Stomach (tissue), 8 donors: ENCODE measurements at regions not wholly inside any gene's neighbourhood (a gene's known extent, or its start where the extent isn't known, plus 50 kb on each side); places are given as distances from the start of the nearest gene placed in this dataset.

ENCODE experiments used
- DNase-seq, 2 donors: peaks; one replicate each; pipeline versions ENCODE4 v3.0.0 to v3.0.0-alpha.2; 2013 to 2019
- H3K27ac ChIP-seq, 5 donors: fragments of 200-600 bp in 4 of 5; sonication (generic) in 4 of 5; one replicate each; pipeline ENCODE4 v1.5.1; 2013 to 2019; ENCODE audit warnings: mild to moderate bottlenecking in 1 of 5, moderate library complexity in 1 of 5
- H3K27me3 ChIP-seq, 3 donors: fragments of 200-600 bp; sonication (generic); one replicate each; pipeline ENCODE4 v1.5.1; 2017 to 2019; ENCODE audit warnings: mixed run types in 1 of 3
- H3K36me3 ChIP-seq, 4 donors: fragments of 200-600 bp; sonication (generic); 1 replicate in 3 of 4; 2 replicates in 1 of 4; pipeline ENCODE4 v1.5.1; 2016 to 2019
- H3K4me1 ChIP-seq, 4 donors: fragments of 200-600 bp; sonication (generic); one replicate each; pipeline ENCODE4 v1.5.1; 2016 to 2019
- H3K4me3 ChIP-seq, 4 donors: fragments of 200-600 bp; sonication (generic) in 3 of 4; one replicate each; pipeline ENCODE4 v1.5.1; 2016 to 2019; ENCODE audit warnings: mild to moderate bottlenecking in 1 of 4
- H3K9me3 ChIP-seq, 4 donors: fragments of 200-600 bp; sonication (generic); one replicate each; pipeline ENCODE4 v1.5.1; 2016 to 2019
- CTCF ChIP-seq, 7 experiments: fragments of 450-650 bp in 4 of 7; fragments of 200-600 bp in 3 of 7; sonication (generic) in 3 of 7; IDR thresholded peaks; one replicate each; pipeline ENCODE4 v1.5.1; 2016 to 2019; ENCODE audit warnings: antibody characterized with exemption in 7 of 7, control low read depth in 2 of 7, mild to moderate bottlenecking in 1 of 7
- EP300 ChIP-seq: sonication (generic); formaldehyde crosslinking; IDR thresholded peaks from one replicate; pipeline ENCODE4 v1.6.1; 2017; ENCODE audit warnings: antibody characterized with exemption
- POLR2A ChIP-seq, 4 donors: fragments of 450-650 bp; IDR thresholded peaks; one replicate each; pipeline ENCODE4 v1.6.1; 2016; ENCODE audit warnings: antibody characterized with exemption in 4 of 4, control low read depth in 2 of 4, mild to moderate bottlenecking in 1 of 4, moderate library complexity in 1 of 4
- POLR2AphosphoS5 ChIP-seq, 3 donors: sonication (generic); formaldehyde crosslinking; IDR thresholded peaks; one replicate each; pipeline ENCODE4 v1.6.1; 2016; ENCODE audit warnings: antibody characterized with exemption in 3 of 3
- WGBS, 5 donors: extraction: QIAGEN DNeasy Blood & Tissue Kit in 3 of 5; methylation state at CpG; one replicate each; pipeline versions ENCODE4 v1.1.5 to v1.1.7; 2013 to 2018; 5-methylcytosine and 5-hydroxymethylcytosine counted together
- intact Hi-C: fragments of 100-400 bp; cut with DNase I; formaldehyde crosslinking; loops from one replicate; pipeline ENCODE4 v1.15.1; 2023; ENCODE audit warnings: low total_unique reads
- donor health status: healthy with polysubstance abuse.
- donor health status: Bipolar disorder and iron deficiency.
- donor health status: healthy.

GRCh38 chr15:45776772-45777171 lies 141.9 kb downstream of the SQOR start:
- intact Hi-C loops = no loop called here
- Histone ChIP-seq H3K27me3 (peaks cover 0 to 5% (median 0%) of the 10 kb centered on the region in 3 donors), H3K4me1 (no peaks in the 10 kb centered on the region), H3K27ac (no peak overlapping the region), H3K36me3 (no peaks in the 10 kb centered on the region), H3K9me3 (no peaks in the 10 kb centered on the region), H3K4me3 (no peak overlapping the region)
- WGBS, 5 donors = 63 to 68% (median 66%) methylated on average over 4 of the region's 4 CpGs
- no peak for TF ChIP-seq EP300
- no peak for TF ChIP-seq POLR2A (IDR thresholded peaks at IDR 0.05)
- TF ChIP-seq POLR2AphosphoS5 (IDR thresholded peaks at IDR 0.05) = no peak
- TF ChIP-seq CTCF (IDR thresholded peaks at IDR 0.05) = no peak
- DNase-seq = no peak

DNA sequence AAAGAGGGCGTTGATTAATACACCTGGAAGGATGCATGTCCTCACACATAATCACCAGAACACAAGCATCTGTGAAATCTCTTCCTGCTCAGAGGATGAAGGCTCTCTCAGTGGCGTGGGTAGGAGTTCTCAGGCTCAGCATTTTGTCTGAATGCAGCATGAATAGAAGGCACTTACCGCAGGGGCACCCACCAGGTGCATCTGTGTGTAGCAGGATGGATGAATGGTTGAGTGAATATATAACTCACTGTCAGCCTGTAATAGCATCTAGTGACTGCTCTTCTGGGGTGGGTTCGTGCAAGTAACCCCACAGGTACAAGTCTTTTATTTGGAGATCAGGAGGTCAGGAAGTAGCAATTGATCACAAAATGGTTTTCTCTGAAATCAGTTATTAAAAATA lies 143.0 kb downstream of the SQOR start:
- Histone ChIP-seq H3K9me3 (no peaks in the 10 kb centered on the region), H3K4me3 (no peak overlapping the region), H3K36me3 (no peaks in the 10 kb centered on the region), H3K27ac (no peak overlapping the region), H3K27me3 (peaks cover 0 to 14% (median 0%) of the 10 kb centered on the region in 3 donors), H3K4me1 (no peaks in the 10 kb centered on the region)
- intact Hi-C loops = no loop called here
- TF ChIP-seq CTCF (IDR thresholded peaks at IDR 0.05) (no peak), POLR2A (IDR thresholded peaks at IDR 0.05) (no peak), EP300 (no peak), POLR2AphosphoS5 (IDR thresholded peaks at IDR 0.05) (no peak)
- DNase-seq = no peak
- WGBS, 5 donors = 59 to 73% (median 66%) methylated on average over 4 of the region's 4 CpGs

- Histone ChIP-seq H3K4me3 (no peak overlapping the region), H3K4me1 (no peaks in the 10 kb centered on the region), H3K36me3 (no peaks in the 10 kb centered on the region), H3K27me3 (peaks cover 0 to 14% (median 0%) of the 10 kb centered on the region in 3 donors), H3K9me3 (no peaks in the 10 kb centered on the region), H3K27ac (no peak overlapping the region)
- WGBS, 5 donors = 61 to 73% (median 66%) methylated on average over 2 of the region's 2 CpGs
- no peak for DNase-seq
- TF ChIP-seq POLR2A (IDR thresholded peaks at IDR 0.05) (no peak), POLR2AphosphoS5 (IDR thresholded peaks at IDR 0.05) (no peak), EP300 (no peak), CTCF (IDR thresholded peaks at IDR 0.05) (no peak)
- intact Hi-C loops = no loop called here
Measured at GRCh38 chr15:45780352-45780751, 145.5 kb downstream of the SQOR start.

- 42 to 91% (median 77%) methylated on average over 2 of the region's 2 CpGs for WGBS, 5 donors
- TF ChIP-seq CTCF (IDR thresholded peaks at IDR 0.05) (no peak), EP300 (no peak), POLR2A (IDR thresholded peaks at IDR 0.05) (no peak), POLR2AphosphoS5 (IDR thresholded peaks at IDR 0.05) (no peak)
- Histone ChIP-seq H3K36me3 (no peaks in the 10 kb centered on the region), H3K27me3 (peaks cover 0 to 14% (median 0%) of the 10 kb centered on the region in 3 donors), H3K4me1 (no peaks in the 10 kb centered on the region), H3K27ac (no peak overlapping the region), H3K4me3 (no peak overlapping the region), H3K9me3 (no peaks in the 10 kb centered on the region)
- intact Hi-C loops = no loop called here
- no peak for DNase-seq
Measured at GRCh38 chr15:45784656-45785055, 149.8 kb downstream of the SQOR start.
